HG03565 (cell line): ENCODE measurements at regions not wholly inside any gene's neighbourhood (a gene's known extent, or its start where the extent isn't known, plus 50 kb on each side); places are given as distances from the start of the nearest gene placed in this dataset.
"Not testable (repeated sequence)": the region's sequence is repeated elsewhere in the genome, so short reads cannot be mapped to it uniquely, and the experiment has no call there.

Source experiments
- ATAC-seq: cut with Tn5 transposase; IDR thresholded peaks from one replicate; pipeline ENCODE4 v1.9.1; 2021; ENCODE audit warnings: mild to moderate bottlenecking, moderate library complexity; ENCODE audit not compliant: unreplicated experiment

DNA sequence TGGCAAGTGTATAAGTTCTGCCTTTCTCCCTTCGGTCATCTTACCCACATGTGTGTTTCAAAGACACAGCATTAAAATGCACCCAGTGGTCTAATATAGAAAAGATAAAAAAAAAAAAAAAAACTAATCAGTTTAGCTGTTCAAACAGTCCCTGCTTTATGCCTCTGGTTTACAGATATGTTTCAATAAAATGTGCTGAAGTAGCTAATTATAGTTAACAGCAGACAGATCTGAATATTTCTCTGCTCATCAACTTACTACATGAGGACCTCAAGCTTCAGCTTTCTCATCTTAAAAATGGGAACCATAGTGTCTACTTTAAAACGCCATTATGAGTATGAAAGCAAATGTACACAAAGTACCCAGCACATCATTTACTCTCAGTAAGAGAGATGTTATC lies 280.6 kb upstream of the DEFB112 start:
- ATAC-seq: no peak

DNA sequence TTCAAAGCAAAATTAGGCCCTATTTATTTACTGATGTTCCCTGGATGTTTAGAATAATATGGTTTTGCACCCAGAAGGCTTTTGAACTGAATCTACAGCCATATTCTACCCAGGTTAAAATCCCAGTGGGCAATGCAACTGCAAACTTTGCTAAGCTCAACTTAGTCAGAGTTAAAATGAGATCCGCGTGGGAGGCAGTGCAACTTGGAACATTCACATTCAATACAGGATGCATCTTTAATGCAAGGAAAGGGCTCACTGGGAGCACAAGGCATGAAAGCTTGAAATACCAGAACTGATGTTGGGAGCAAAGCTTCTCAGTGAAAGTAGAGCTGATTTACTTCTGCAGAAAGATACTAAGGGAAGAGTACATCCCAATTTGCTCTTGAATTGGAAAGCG lies 281.2 kb upstream of the DEFB112 start:
- no peak for ATAC-seq

DNA sequence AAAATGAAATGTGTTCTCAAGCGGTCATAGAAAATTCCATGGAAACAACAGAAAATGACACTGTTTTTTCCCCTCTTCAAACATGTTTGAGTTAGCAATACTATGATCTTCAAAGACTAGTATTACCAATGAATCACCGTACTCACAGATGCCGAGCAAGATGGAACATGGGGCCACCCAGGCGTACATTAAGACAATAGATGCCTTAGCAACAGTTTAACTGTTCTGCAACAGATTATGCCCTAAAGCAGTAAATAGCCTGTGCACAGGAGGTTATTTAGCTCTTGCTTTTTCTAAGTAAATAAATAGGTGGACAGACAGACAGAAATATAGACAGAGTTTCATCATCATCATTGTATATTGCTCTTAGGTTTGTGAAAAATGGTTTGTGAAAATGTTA lies 284.0 kb upstream of the DEFB112 start:
- ATAC-seq: no peak

- no peak for ATAC-seq
These were observed 287.9 kb upstream of the DEFB112 start for GRCh38 chr6:50337532-50338122.

DNA sequence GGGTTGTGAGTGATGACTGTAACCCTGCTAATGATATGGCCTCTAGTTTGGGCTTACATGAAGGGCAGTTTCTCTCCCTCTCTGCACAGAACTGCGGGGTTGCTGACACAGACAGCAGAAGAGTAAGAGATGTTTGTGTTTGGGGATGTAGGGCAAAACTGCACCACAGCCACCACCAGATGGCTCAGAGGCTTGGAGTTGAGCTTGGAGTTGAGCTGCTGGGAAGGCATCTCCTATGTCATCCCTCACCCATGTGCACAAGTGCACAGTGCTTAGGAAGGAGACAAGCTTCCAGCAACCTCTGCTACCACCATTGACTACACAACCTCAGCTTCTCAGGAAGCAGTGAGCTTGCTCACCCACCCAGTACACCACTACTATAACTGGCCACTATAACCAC lies 303.9 kb upstream of the DEFB112 start:
- ATAC-seq: no peak

- ATAC-seq: no peak
These were observed 308.4 kb upstream of the DEFB112 start for GRCh38 chr6:50358113-50358512.

- ATAC-seq: no peak
These were observed 312.1 kb upstream of the DEFB112 start for GRCh38 chr6:50361641-50362331.

- ATAC-seq: no peak
These were observed 313.0 kb upstream of the DEFB112 start for GRCh38 chr6:50362706-50363105.

DNA sequence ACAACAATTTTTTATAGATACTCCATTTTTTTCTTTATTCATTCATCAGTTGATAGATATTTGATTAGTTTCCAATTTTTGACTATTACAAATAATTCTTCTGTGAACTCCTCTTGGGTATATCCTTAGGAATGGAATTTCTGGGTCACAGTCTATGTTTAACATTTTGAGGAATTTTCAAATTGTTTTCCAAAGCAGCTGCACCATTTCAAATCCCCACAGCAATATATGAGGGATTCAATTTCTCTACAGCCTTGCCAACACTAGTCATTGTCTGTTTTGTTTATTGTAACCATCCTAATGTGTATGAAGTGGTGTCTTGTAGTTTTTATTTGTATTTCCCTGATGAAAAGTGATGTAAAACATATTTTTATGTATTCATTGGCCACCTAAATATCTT lies 320.3 kb upstream of the DEFB112 start:
- no peak for ATAC-seq

- ATAC-seq: no peak
These were observed 330.8 kb upstream of the DEFB112 start for GRCh38 chr6:50380406-50381098.

GRCh38 chr6:50381099-50381415 lies 331.3 kb upstream of the DEFB112 start:
- ATAC-seq: no peak

DNA sequence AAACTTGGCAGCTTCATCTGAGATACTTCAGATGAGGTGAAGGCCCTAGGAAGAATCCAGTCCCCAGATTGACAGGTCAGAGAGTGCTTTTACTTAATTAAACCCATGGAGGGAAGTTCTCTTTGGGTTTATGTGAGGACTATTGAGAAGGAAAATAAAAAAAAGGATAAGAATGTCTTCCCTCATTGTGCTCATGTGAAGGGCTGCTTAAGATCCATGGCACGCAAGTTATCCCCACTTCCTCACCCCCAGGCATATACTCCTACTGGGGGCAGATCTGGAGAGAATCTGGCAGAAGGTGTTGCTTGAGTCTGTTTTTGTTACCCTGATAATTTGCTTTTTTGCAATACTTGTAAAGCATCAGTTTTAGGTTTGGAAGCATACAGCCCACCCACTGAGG lies 322.9 kb upstream of the TFAP2D start:
- no peak for ATAC-seq

- ATAC-seq: not testable (repeated sequence)
These were observed 319.2 kb upstream of the TFAP2D start for GRCh38 chr6:50394139-50394538.

DNA sequence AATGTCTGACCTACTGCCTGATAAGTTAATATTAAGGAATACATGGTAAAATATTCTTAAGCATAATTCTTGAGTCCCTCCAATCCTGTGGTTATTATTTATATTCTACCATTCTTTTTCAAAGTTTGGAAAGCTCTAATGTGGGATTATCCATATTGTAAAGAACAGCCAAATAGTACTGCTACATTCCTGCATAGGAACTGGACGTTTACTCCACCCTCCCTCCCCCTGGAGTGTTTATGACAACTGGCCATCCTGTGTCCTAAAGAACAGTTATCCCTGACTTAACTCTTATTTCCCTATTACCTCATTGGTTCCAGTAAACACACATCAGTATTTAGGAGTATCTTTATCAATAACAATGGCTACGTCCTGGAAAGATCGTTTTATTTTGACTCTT lies 308.7 kb upstream of the TFAP2D start:
- no peak for ATAC-seq

GRCh38 chr6:50410579-50410978 lies 302.7 kb upstream of the TFAP2D start:
- no peak for ATAC-seq

GRCh38 chr6:50421041-50421440 lies 292.3 kb upstream of the TFAP2D start:
- ATAC-seq: not testable (repeated sequence)

DNA sequence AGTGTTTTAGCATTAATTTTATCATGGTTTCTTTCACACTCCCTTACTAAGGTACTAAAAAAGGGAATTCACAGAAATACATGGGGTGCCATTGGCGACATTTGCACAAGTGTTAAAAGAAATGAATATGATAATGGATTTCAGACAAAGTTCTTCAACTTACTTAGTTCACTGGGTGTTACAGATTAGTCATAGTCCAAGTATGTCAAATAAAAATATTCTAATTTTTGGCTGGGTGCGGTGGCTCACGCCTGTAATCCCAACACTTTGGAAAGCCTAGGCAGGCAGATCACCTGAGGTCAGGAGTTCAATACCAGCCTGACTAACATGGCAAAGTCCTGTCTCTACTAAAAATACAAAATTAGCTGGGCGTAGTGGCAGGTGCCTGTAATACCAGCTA lies 286.1 kb upstream of the TFAP2D start:
- ATAC-seq: no peak

GRCh38 chr6:50437901-50438300 lies 275.4 kb upstream of the TFAP2D start:
- no peak for ATAC-seq

DNA sequence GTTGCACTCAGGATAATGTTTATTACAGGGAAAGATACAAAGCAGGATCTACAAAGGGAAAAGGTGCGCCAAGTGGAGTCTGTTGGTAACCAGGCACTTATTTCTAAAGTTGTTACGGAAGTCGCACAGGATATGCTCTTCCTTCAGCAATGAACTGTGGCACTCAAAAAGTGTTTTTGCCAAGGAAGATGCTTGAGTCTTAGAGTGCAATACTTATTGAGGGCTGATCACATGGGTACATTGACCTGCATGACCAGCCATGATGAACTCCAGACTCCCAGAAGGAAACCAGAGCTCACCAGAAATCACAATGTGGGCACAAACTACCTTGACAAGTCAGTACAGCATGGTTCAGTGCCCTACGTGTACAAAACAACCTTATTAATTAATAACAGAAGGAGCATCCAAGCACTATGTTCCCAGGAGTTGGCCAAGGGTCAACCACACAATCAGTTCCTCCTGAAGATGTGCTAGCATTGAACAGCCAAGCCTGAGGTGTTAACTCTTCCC lies 270.7 kb upstream of the TFAP2D start:
- no peak for ATAC-seq

DNA sequence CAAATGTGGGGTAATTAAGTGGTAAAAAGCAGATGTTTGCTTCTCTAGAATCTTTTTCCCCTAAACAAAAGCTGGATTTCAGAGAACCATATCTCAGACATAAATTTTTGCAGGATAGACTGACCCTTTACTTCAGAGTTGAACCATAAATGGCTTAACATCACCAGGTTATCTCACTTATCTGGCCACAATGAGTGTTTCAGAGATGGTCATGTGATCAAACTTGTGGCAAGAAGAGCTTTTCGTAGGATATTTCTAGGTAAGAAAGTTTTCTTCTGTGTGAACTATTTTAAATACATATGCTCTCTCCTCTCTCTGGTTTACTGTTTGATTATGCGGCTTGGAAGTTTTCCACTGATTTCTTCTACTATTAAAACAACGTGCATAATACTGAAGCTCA lies 270.2 kb upstream of the TFAP2D start:
- ATAC-seq: no peak

DNA sequence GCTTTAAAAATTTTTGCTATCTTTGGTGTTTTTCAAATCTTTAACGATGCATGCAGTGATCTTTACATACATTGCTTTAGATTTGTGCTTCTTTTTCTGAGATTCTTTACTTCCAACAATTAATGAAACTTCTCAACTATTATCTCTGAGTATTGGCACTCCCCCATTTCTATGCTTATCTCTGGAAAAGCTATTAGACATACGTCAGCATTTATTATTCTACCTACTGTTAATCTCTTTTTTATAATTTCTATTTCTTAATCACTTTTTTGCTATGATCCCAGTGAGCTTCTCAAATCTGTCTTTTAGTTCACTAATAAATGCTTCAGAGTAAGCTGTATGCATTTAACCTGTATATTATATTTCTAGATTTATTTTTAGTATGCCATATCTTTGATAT lies 264.2 kb upstream of the TFAP2D start:
- no peak for ATAC-seq

DNA sequence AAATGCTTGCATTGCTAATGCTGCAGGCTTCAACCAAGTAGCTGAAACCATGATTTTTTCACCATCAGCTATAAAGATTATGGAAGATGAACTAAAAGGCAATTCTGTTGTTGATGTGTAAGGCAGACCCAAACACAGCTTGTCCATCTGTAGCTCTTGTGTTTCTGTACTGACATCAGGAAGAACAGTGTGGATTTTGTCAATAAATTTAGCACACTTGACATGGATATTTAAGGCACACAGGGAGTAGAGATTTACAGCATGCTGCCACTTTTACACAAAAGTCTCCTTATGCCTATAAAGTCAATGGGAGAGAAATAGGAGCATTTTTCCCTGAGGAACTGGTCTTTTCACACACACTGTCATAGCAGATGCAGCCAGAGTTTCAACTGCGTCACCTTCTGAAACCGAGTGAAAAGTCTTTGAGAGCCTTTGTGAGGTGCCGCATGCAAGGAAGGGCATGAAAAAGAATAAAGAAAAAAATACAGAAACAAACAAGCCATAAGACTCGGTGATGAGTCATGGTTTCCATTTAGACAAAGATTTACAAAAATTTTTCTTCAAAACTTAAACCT lies 261.4 kb upstream of the TFAP2D start:
- no peak for ATAC-seq
